ENCODE measurements at regions not wholly inside any gene's neighbourhood (a gene's known extent, or its start where the extent isn't known, plus 50 kb on each side); places are given as distances from the start of the nearest gene placed in this dataset.

GRCh38 chrY:14436546-14436945 lies 87.8 kb upstream of the NLGN4Y start:
- no peak for TF ChIP-seq CTCF (IDR thresholded peaks at IDR 0.05)
- TF ChIP-seq EZH2 (IDR thresholded peaks at IDR 0.05; ENCODE audit: borderline replicate concordance, insufficient read depth, low read depth, low read length, poor library complexity, severe bottlenecking), result no peak

Measured in B cell (primary cell).